ENCODE measurements at regions not wholly inside any gene's neighbourhood (a gene's known extent, or its start where the extent isn't known, plus 50 kb on each side); places are given as distances from the start of the nearest gene placed in this dataset.
"Not testable (repeated sequence)": the region's sequence is repeated elsewhere in the genome, so short reads cannot be mapped to it uniquely, and the experiment has no call there.

DNA sequence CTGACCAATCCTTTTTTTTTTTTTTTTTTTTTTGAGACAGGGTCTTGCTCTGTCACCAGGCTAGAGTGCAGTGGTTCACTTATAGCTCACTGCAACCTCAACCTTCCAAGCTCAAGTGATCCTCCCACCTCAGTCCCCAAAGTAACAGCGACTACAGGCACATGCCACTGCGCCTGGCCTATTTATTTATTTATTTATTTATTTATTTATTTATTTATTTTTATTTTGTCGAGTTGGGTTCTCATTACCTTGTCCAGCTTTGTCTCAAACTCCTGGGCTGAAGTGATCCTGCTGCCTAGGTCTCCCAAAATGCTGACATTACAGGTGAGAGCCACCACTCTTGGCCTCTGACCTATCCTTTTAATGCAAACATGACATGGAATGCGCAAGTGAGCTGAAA, 124.4 kb downstream of the GXYLT1 start:
- Histone ChIP-seq H3K9me3 (no peaks in the 10 kb centered on the region), H3K27me3 (no peaks in the 10 kb centered on the region)
- intact Hi-C loops (cut with DNase I): loop anchor here (10.0 kb wide), 2 partner anchors 215 to 825 kb away; no protein-coding TSS in a partner anchor

DNA sequence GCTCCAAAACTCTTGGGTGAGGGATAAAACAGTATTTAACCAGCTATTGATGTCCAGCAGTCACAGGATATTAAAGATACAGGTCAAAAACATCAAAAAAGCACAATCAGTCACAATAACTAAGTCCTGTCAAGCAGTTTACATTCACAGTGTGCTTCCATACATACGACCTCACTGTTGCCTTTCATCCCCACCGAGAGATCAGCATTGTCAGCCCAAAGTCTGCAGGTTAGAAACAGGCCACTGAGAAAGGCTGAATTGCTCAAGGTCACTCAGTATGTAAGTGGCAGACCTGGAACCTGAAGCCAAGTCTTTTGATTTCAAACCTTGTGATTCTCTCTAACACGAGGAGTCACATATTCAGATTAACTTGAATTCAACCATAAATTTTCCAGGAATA, 124.9 kb downstream of the GXYLT1 start:
- TF ChIP-seq, protein P1, sequence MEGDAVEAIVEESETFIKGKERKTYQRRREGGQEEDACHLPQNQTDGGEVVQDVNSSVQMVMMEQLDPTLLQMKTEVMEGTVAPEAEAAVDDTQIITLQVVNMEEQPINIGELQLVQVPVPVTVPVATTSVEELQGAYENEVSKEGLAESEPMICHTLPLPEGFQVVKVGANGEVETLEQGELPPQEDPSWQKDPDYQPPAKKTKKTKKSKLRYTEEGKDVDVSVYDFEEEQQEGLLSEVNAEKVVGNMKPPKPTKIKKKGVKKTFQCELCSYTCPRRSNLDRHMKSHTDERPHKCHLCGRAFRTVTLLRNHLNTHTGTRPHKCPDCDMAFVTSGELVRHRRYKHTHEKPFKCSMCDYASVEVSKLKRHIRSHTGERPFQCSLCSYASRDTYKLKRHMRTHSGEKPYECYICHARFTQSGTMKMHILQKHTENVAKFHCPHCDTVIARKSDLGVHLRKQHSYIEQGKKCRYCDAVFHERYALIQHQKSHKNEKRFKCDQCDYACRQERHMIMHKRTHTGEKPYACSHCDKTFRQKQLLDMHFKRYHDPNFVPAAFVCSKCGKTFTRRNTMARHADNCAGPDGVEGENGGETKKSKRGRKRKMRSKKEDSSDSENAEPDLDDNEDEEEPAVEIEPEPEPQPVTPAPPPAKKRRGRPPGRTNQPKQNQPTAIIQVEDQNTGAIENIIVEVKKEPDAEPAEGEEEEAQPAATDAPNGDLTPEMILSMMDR (IDR thresholded peaks at IDR 0.05): no peak
- intact Hi-C loops (cut with DNase I): loop anchor here (10.0 kb wide), 2 partner anchors 215 to 825 kb away; no protein-coding TSS in a partner anchor
- DNase-seq (ENCODE audit: low spot score in 2 of 2): no peak
- Histone ChIP-seq H3K4me3 (no peak overlapping the region), H3K9me3 (no peaks in the 10 kb centered on the region), H3K4me1 (no peaks in the 10 kb centered on the region), H3K36me3 (no peaks in the 10 kb centered on the region), H3K27ac (no peak overlapping the region), H3K27me3 (no peaks in the 10 kb centered on the region)

More for the DNA sequence above, 124.4 kb downstream of the GXYLT1 start:
- Histone ChIP-seq H3K4me3 (no peak overlapping the region), H3K27ac (no peak overlapping the region), H3K36me3 (no peaks in the 10 kb centered on the region), H3K4me1 (no peaks in the 10 kb centered on the region)
- DNase-seq (ENCODE audit: low spot score in 2 of 2): no peak
- TF ChIP-seq, protein P1 (IDR thresholded peaks at IDR 0.05): no peak

DNA sequence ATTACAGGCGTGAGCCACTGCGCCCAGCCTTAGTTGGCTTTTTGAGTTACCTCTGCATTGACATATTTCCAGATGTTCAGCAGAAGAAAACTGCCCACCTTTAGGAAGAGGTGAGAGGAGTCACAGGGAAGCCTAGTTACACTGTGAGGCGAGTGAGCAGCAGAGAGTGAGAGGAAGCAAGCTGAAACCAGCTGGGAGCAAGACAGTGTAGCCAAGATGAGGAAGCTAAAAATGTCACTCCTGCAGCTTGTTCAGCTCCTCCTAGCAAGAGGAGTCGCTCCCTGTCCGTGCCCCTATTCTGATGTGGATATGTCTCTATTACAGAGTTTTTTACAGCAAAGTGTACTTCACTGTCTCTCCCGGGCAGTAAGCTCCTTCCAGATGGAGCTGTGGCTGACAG, 127.6 kb downstream of the GXYLT1 start:
- intact Hi-C loops (cut with DNase I): no loop called here
- no peak overlapping the region for H3K4me3 ChIP-seq
- H3K4me1 ChIP-seq: no peaks in the 10 kb centered on the region
- no peaks in the 10 kb centered on the region for H3K9me3 ChIP-seq
- TF ChIP-seq, protein P1 (IDR thresholded peaks at IDR 0.05): no peak
- H3K27me3 ChIP-seq: no peaks in the 10 kb centered on the region
- no peak overlapping the region for H3K27ac ChIP-seq
- DNase-seq (ENCODE audit: low spot score in 2 of 2): no peak
- no peaks in the 10 kb centered on the region for H3K36me3 ChIP-seq

DNA sequence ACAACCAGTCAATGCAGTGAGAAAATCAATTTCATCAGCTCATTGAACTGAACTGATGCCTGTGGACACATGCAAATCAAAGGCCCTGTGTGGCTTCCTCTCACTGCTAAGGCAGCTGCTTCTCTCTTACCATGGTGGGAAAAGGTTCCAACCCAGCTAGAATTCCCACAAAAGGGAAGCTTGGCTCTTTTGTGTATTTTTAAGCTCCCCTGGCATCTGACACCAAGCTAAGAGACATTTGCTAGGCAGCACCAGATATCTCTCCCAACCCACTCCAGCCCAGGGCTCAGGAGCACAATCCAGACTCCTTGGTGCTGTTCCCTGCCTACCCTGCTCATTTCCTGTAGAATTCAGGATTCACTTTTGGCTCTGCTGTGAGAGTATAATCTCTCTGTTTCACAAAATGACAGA, 129.6 kb downstream of the GXYLT1 start:
- Histone ChIP-seq H3K4me3 (no peak overlapping the region), H3K27ac (no peak overlapping the region), H3K4me1 (no peaks in the 10 kb centered on the region), H3K36me3 (no peaks in the 10 kb centered on the region), H3K9me3 (no peaks in the 10 kb centered on the region), H3K27me3 (no peaks in the 10 kb centered on the region)
- no peak for DNase-seq (ENCODE audit: low spot score in 2 of 2)
- intact Hi-C loops (cut with DNase I): no loop called here
- TF ChIP-seq, protein P1 (IDR thresholded peaks at IDR 0.05): no peak

DNA sequence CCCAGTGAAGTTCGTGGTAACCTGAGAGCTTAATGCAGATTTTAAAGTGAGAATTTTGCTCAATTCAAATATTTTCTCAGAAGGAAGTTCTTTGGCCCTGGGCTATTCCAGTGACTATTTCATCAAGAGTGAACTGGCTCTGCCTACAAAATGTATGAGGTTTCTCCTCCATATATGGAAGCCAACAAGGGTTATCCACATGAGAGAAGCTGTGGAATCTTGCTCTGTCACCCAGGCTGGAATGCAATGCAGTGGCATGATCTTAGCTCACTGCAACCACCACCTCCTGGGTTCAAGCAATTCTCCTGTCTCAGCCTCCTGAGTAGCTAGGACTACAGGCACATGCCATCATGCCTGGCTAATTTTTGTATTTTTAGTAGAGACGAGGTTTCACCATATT, 132.2 kb downstream of the GXYLT1 start:
- H3K4me3 ChIP-seq; H3K27ac ChIP-seq; H3K27me3 ChIP-seq; H3K36me3 ChIP-seq; H3K4me1 ChIP-seq; H3K9me3 ChIP-seq; DNase-seq (ENCODE audit: low spot score in 2 of 2); intact Hi-C loops (cut with DNase I): not testable (repeated sequence)

DNA sequence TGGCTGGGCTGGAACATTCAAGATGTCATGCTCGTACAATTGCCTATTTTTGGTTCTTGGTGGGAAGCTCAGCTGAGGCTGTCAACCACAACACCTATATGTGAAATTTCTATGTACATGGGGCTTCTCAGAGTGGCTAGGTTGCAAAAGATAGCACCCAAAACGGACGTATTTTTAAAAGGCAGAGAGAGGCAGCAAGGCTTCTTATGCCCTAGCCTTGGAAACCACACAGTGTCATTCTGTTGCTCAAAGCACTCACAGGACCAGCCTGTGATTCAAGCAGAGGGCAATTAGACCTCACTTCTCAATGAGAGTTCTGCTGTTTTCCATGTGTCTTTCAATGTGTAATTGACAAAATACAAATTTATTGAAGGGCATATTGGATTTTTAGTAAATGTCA, 134.0 kb downstream of the GXYLT1 start:
- Histone ChIP-seq H3K4me1 (no peaks in the 10 kb centered on the region), H3K36me3 (no peaks in the 10 kb centered on the region), H3K4me3 (no peak overlapping the region), H3K27ac (no peak overlapping the region), H3K9me3 (no peaks in the 10 kb centered on the region), H3K27me3 (no peaks in the 10 kb centered on the region)
- DNase-seq (ENCODE audit: low spot score in 2 of 2): no peak
- TF ChIP-seq, protein P1 (IDR thresholded peaks at IDR 0.05): no peak
- intact Hi-C loops (cut with DNase I): no loop called here

Measured in ascending aorta (tissue), 2 donors.